ENCODE measurements at regions not wholly inside any gene's neighbourhood (a gene's known extent, or its start where the extent isn't known, plus 50 kb on each side); places are given as distances from the start of the nearest gene placed in this dataset.

- Histone ChIP-seq H3K4me3 (ENCODE audit: low read length) (no peak overlapping the region), H3K9me3 (ENCODE audit: low read length) (no peaks in the 10 kb centered on the region), H3K36me3 (ENCODE audit: insufficient read depth, low read length) (no peaks in the 10 kb centered on the region), H3K4me1 (ENCODE audit: insufficient read depth, low read length) (no peaks in the 10 kb centered on the region), H3K27me3 (ENCODE audit: insufficient read depth, low read length) (no peaks in the 10 kb centered on the region), H2AFZ (ENCODE audit: low read depth, low read length) (no peak overlapping the region)
These were observed 145.0 kb upstream of the SMC2 start for GRCh38 chr9:103949096-103949495.

- H3K27me3 ChIP-seq (ENCODE audit: insufficient read depth, low read length), result no peaks in the 10 kb centered on the region
- no peak overlapping the region for H2AFZ ChIP-seq (ENCODE audit: low read depth, low read length)
- H3K4me3 ChIP-seq (ENCODE audit: low read length), result no peak overlapping the region
- no peaks in the 10 kb centered on the region for H3K36me3 ChIP-seq (ENCODE audit: insufficient read depth, low read length)
- H3K9me3 ChIP-seq (ENCODE audit: low read length), result no peaks in the 10 kb centered on the region
- H3K4me1 ChIP-seq (ENCODE audit: insufficient read depth, low read length), result no peaks in the 10 kb centered on the region
These were observed 116.9 kb upstream of the SMC2 start for GRCh38 chr9:103977163-103977562.

- Histone ChIP-seq H3K36me3 (ENCODE audit: insufficient read depth, low read length) (no peaks in the 10 kb centered on the region), H3K9me3 (ENCODE audit: low read length) (no peaks in the 10 kb centered on the region), H2AFZ (ENCODE audit: low read depth, low read length) (no peak overlapping the region), H3K27me3 (ENCODE audit: insufficient read depth, low read length) (no peaks in the 10 kb centered on the region), H3K4me1 (ENCODE audit: insufficient read depth, low read length) (no peaks in the 10 kb centered on the region), H3K4me3 (ENCODE audit: low read length) (no peak overlapping the region)
These were observed 115.7 kb upstream of the SMC2 start for GRCh38 chr9:103978396-103978795.

GRCh38 chr9:103981912-103982311, 112.2 kb upstream of the SMC2 start:
- Histone ChIP-seq H3K4me3 (ENCODE audit: low read length) (no peak overlapping the region), H2AFZ (ENCODE audit: low read depth, low read length) (no peak overlapping the region), H3K4me1 (ENCODE audit: insufficient read depth, low read length) (no peaks in the 10 kb centered on the region), H3K9me3 (ENCODE audit: low read length) (no peaks in the 10 kb centered on the region), H3K27me3 (ENCODE audit: insufficient read depth, low read length) (no peaks in the 10 kb centered on the region), H3K36me3 (ENCODE audit: insufficient read depth, low read length) (no peaks in the 10 kb centered on the region)

GRCh38 chr9:103985077-103985476, 109.0 kb upstream of the SMC2 start:
- no peak overlapping the region for H3K4me3 ChIP-seq (ENCODE audit: low read length)
- H3K27me3 ChIP-seq (ENCODE audit: insufficient read depth, low read length), result no peaks in the 10 kb centered on the region
- no peak overlapping the region for H2AFZ ChIP-seq (ENCODE audit: low read depth, low read length)
- no peaks in the 10 kb centered on the region for H3K9me3 ChIP-seq (ENCODE audit: low read length)
- H3K4me1 ChIP-seq (ENCODE audit: insufficient read depth, low read length), result no peaks in the 10 kb centered on the region
- no peaks in the 10 kb centered on the region for H3K36me3 ChIP-seq (ENCODE audit: insufficient read depth, low read length)

GRCh38 chr9:103988821-103989220, 105.3 kb upstream of the SMC2 start:
- H3K4me3 ChIP-seq (ENCODE audit: low read length), result no peak overlapping the region
- no peak overlapping the region for H2AFZ ChIP-seq (ENCODE audit: low read depth, low read length)
- H3K27me3 ChIP-seq (ENCODE audit: insufficient read depth, low read length), result peaks cover 2% of the 10 kb centered on the region
- peaks cover 2% of the 10 kb centered on the region for H3K4me1 ChIP-seq (ENCODE audit: insufficient read depth, low read length)
- H3K36me3 ChIP-seq (ENCODE audit: insufficient read depth, low read length), result no peaks in the 10 kb centered on the region
- no peaks in the 10 kb centered on the region for H3K9me3 ChIP-seq (ENCODE audit: low read length)

GRCh38 chr9:103990311-103990710, 103.8 kb upstream of the SMC2 start:
- Histone ChIP-seq H3K27me3 (ENCODE audit: insufficient read depth, low read length) (peaks cover 2% of the 10 kb centered on the region), H3K4me1 (ENCODE audit: insufficient read depth, low read length) (peaks cover 2% of the 10 kb centered on the region), H3K36me3 (ENCODE audit: insufficient read depth, low read length) (no peaks in the 10 kb centered on the region), H3K9me3 (ENCODE audit: low read length) (no peaks in the 10 kb centered on the region), H3K4me3 (ENCODE audit: low read length) (no peak overlapping the region), H2AFZ (ENCODE audit: low read depth, low read length) (no peak overlapping the region)

- Histone ChIP-seq H3K4me1 (ENCODE audit: insufficient read depth, low read length) (peaks cover 2% of the 10 kb centered on the region), H3K9me3 (ENCODE audit: low read length) (no peaks in the 10 kb centered on the region), H2AFZ (ENCODE audit: low read depth, low read length) (no peak overlapping the region), H3K4me3 (ENCODE audit: low read length) (no peak overlapping the region), H3K27me3 (ENCODE audit: insufficient read depth, low read length) (peaks cover 2% of the 10 kb centered on the region), H3K36me3 (ENCODE audit: insufficient read depth, low read length) (no peaks in the 10 kb centered on the region)
These were observed 103.1 kb upstream of the SMC2 start for GRCh38 chr9:103991001-103991400.

GRCh38 chr9:103991698-103992097, 102.4 kb upstream of the SMC2 start:
- peaks cover 2% of the 10 kb centered on the region for H3K4me1 ChIP-seq (ENCODE audit: insufficient read depth, low read length)
- no peak overlapping the region for H2AFZ ChIP-seq (ENCODE audit: low read depth, low read length)
- H3K4me3 ChIP-seq (ENCODE audit: low read length), result no peak overlapping the region
- H3K36me3 ChIP-seq (ENCODE audit: insufficient read depth, low read length), result no peaks in the 10 kb centered on the region
- H3K27me3 ChIP-seq (ENCODE audit: insufficient read depth, low read length), result peaks cover 2% of the 10 kb centered on the region
- no peaks in the 10 kb centered on the region for H3K9me3 ChIP-seq (ENCODE audit: low read length)

GRCh38 chr9:103992938-103993579, 101.0 kb upstream of the SMC2 start:
- peaks cover 2% of the 10 kb centered on the region for H3K4me1 ChIP-seq (ENCODE audit: insufficient read depth, low read length)
- no peak overlapping the region for H2AFZ ChIP-seq (ENCODE audit: low read depth, low read length)
- no peak overlapping the region for H3K4me3 ChIP-seq (ENCODE audit: low read length)
- H3K36me3 ChIP-seq (ENCODE audit: insufficient read depth, low read length), result no peaks in the 10 kb centered on the region
- H3K9me3 ChIP-seq (ENCODE audit: low read length), result no peaks in the 10 kb centered on the region
- peaks cover 2% of the 10 kb centered on the region for H3K27me3 ChIP-seq (ENCODE audit: insufficient read depth, low read length)

- H3K36me3 ChIP-seq (ENCODE audit: insufficient read depth, low read length), result no peaks in the 10 kb centered on the region
- H3K4me3 ChIP-seq (ENCODE audit: low read length), result no peak overlapping the region
- no peaks in the 10 kb centered on the region for H3K27me3 ChIP-seq (ENCODE audit: insufficient read depth, low read length)
- no peaks in the 10 kb centered on the region for H3K9me3 ChIP-seq (ENCODE audit: low read length)
- H2AFZ ChIP-seq (ENCODE audit: low read depth, low read length), result no peak overlapping the region
- no peaks in the 10 kb centered on the region for H3K4me1 ChIP-seq (ENCODE audit: insufficient read depth, low read length)
These were observed 96.2 kb upstream of the SMC2 start for GRCh38 chr9:103997856-103998370.

GRCh38 chr9:103999375-104000062, 94.6 kb upstream of the SMC2 start:
- Histone ChIP-seq H3K4me3 (ENCODE audit: low read length) (no peak overlapping the region), H2AFZ (ENCODE audit: low read depth, low read length) (no peak overlapping the region), H3K4me1 (ENCODE audit: insufficient read depth, low read length) (no peaks in the 10 kb centered on the region), H3K9me3 (ENCODE audit: low read length) (no peaks in the 10 kb centered on the region), H3K36me3 (ENCODE audit: insufficient read depth, low read length) (no peaks in the 10 kb centered on the region), H3K27me3 (ENCODE audit: insufficient read depth, low read length) (no peaks in the 10 kb centered on the region)

- H3K9me3 ChIP-seq (ENCODE audit: low read length), result no peaks in the 10 kb centered on the region
- H3K27me3 ChIP-seq (ENCODE audit: insufficient read depth, low read length), result no peaks in the 10 kb centered on the region
- H2AFZ ChIP-seq (ENCODE audit: low read depth, low read length), result no peak overlapping the region
- H3K4me3 ChIP-seq (ENCODE audit: low read length), result no peak overlapping the region
- no peaks in the 10 kb centered on the region for H3K36me3 ChIP-seq (ENCODE audit: insufficient read depth, low read length)
- H3K4me1 ChIP-seq (ENCODE audit: insufficient read depth, low read length), result no peaks in the 10 kb centered on the region
These were observed 84.3 kb upstream of the SMC2 start for GRCh38 chr9:104009826-104010225.

Data from neuron (in vitro differentiated cells).